ENCODE measurements at regions not wholly inside any gene's neighbourhood (a gene's known extent, or its start where the extent isn't known, plus 50 kb on each side); places are given as distances from the start of the nearest gene placed in this dataset.

DNA sequence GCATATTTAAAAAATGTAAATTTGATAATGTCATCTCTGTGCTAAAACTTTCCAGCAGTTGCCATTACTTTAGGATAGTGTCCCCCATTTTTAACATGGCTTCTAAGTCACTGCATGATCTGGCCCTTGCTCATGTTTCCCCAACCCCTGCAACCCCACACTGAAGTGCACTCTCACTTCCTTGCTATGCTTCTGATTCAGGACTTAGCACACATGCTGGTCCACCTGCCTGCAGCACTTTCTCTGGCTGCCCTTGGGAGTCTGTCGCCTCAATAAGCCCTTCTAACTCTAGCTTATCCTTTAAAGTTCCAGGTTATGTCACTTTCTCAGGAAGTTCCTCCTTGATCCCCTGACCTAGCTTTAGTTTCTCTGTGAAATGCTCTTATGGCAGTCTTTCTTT lies 241.0 kb downstream of the POSTN start:
- Histone ChIP-seq H3K4me1 (ENCODE audit: low read length) (no peaks in the 10 kb centered on the region), H3K9ac (ENCODE audit: low read length) (no peak overlapping the region), H3K27ac (ENCODE audit: low read length) (no peak overlapping the region), H3K9me2 (replicated peaks; ENCODE audit: insufficient read depth, low read length) (no peaks in the 10 kb centered on the region), H3K79me2 (ENCODE audit: low read length) (no peaks in the 10 kb centered on the region), H4K20me1 (ENCODE audit: insufficient read depth, low read length) (no peaks in the 10 kb centered on the region), H3F3A (ENCODE audit: insufficient read depth, low read length) (no peaks in the 10 kb centered on the region), H3K27me3 (replicated peaks; ENCODE audit: insufficient read depth, low read length) (no peaks in the 10 kb centered on the region), H2AFZ (ENCODE audit: low read length) (no peak overlapping the region), H3K4me2 (ENCODE audit: low read depth, low read length) (no peak overlapping the region), H3K9me3 (replicated peaks; ENCODE audit: insufficient read depth, low read length) (no peaks in the 10 kb centered on the region), H3K36me3 (replicated peaks; ENCODE audit: insufficient read depth, low read length) (no peaks in the 10 kb centered on the region), H3K4me3 (ENCODE audit: low read length) (no peak overlapping the region)
- DNase-seq, result no peak
- TF ChIP-seq EZH2 (optimal IDR thresholded peaks at IDR 0.05; ENCODE audit: low read depth, low read length) (no peak), EZH2phosphoT487 (IDR thresholded peaks at IDR 0.05; ENCODE audit: low read length) (no peak)
- TF ChIP-seq, protein P1, sequence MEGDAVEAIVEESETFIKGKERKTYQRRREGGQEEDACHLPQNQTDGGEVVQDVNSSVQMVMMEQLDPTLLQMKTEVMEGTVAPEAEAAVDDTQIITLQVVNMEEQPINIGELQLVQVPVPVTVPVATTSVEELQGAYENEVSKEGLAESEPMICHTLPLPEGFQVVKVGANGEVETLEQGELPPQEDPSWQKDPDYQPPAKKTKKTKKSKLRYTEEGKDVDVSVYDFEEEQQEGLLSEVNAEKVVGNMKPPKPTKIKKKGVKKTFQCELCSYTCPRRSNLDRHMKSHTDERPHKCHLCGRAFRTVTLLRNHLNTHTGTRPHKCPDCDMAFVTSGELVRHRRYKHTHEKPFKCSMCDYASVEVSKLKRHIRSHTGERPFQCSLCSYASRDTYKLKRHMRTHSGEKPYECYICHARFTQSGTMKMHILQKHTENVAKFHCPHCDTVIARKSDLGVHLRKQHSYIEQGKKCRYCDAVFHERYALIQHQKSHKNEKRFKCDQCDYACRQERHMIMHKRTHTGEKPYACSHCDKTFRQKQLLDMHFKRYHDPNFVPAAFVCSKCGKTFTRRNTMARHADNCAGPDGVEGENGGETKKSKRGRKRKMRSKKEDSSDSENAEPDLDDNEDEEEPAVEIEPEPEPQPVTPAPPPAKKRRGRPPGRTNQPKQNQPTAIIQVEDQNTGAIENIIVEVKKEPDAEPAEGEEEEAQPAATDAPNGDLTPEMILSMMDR (IDR thresholded peaks at IDR 0.05; ENCODE audit: low read length), result no peak

DNA sequence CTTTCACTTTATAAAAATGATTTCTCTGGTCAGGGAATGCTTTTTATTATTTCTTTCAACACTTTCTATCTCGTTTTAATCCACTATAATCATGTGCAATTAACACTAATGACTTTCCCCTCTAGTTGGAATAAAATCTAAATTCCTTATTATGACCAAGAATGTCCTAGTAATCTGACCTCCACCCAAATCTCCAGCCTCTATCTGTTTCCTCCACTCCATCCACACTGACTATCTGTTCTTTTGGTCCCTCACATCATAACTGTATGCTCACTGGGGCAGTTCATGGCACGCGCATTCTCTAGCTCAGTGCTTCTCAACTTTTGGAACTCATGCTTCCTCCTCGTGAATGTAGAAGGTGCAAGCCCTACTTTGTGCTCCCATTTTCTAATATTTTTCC lies 244.7 kb downstream of the POSTN start:
- no peaks in the 10 kb centered on the region for H3K4me1 ChIP-seq (ENCODE audit: low read length)
- H3K4me2 ChIP-seq (ENCODE audit: low read depth, low read length), result no peak overlapping the region
- no peak overlapping the region for H3K4me3 ChIP-seq (ENCODE audit: low read length)
- H3K36me3 ChIP-seq (replicated peaks; ENCODE audit: insufficient read depth, low read length), result no peaks in the 10 kb centered on the region
- H2AFZ ChIP-seq (ENCODE audit: low read length), result no peak overlapping the region
- no peaks in the 10 kb centered on the region for H3K27me3 ChIP-seq (replicated peaks; ENCODE audit: insufficient read depth, low read length)
- H3K27ac ChIP-seq (ENCODE audit: low read length), result no peak overlapping the region
- TF ChIP-seq EZH2phosphoT487 (IDR thresholded peaks at IDR 0.05; ENCODE audit: low read length) (no peak), EZH2 (optimal IDR thresholded peaks at IDR 0.05; ENCODE audit: low read depth, low read length) (no peak)
- TF ChIP-seq, protein P1 (IDR thresholded peaks at IDR 0.05; ENCODE audit: low read length), result no peak
- H4K20me1 ChIP-seq (ENCODE audit: insufficient read depth, low read length), result no peaks in the 10 kb centered on the region
- H3K9ac ChIP-seq (ENCODE audit: low read length), result no peak overlapping the region
- no peaks in the 10 kb centered on the region for H3K9me3 ChIP-seq (replicated peaks; ENCODE audit: insufficient read depth, low read length)
- H3K9me2 ChIP-seq (replicated peaks; ENCODE audit: insufficient read depth, low read length), result no peaks in the 10 kb centered on the region
- no peaks in the 10 kb centered on the region for H3F3A ChIP-seq (ENCODE audit: insufficient read depth, low read length)
- no peak for DNase-seq
- no peaks in the 10 kb centered on the region for H3K79me2 ChIP-seq (ENCODE audit: low read length)

DNA sequence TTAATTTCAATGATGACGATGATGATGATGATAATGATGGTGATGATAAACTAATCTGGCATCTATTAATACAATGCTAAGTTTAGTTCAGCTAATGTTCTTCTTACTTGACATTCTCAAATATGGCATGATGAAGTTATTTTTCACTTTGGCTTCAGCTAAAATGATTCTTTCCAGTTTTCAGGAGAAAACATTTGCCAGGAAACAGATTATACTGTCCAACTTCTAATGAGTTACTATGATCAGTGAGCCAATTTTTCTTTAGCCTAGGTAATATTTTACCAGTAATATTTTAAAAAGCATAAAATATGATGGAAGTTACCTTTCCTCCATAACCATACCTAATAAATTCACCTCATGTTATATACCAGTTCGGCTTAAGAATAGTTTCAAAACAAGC lies 245.7 kb upstream of the CSNK1A1L start:
- no peaks in the 10 kb centered on the region for H3K9me2 ChIP-seq (replicated peaks; ENCODE audit: insufficient read depth, low read length)
- no peaks in the 10 kb centered on the region for H3K36me3 ChIP-seq (replicated peaks; ENCODE audit: insufficient read depth, low read length)
- no peak overlapping the region for H3K4me2 ChIP-seq (ENCODE audit: low read depth, low read length)
- DNase-seq, result no peak
- TF ChIP-seq EZH2 (optimal IDR thresholded peaks at IDR 0.05; ENCODE audit: low read depth, low read length) (no peak), EZH2phosphoT487 (IDR thresholded peaks at IDR 0.05; ENCODE audit: low read length) (no peak)
- TF ChIP-seq, protein P1 (IDR thresholded peaks at IDR 0.05; ENCODE audit: low read length), result no peak
- H3K4me1 ChIP-seq (ENCODE audit: low read length), result no peaks in the 10 kb centered on the region
- H3K27ac ChIP-seq (ENCODE audit: low read length), result no peak overlapping the region
- H3K9ac ChIP-seq (ENCODE audit: low read length), result no peak overlapping the region
- no peak overlapping the region for H2AFZ ChIP-seq (ENCODE audit: low read length)
- H3K4me3 ChIP-seq (ENCODE audit: low read length), result no peak overlapping the region
- no peaks in the 10 kb centered on the region for H4K20me1 ChIP-seq (ENCODE audit: insufficient read depth, low read length)
- H3F3A ChIP-seq (ENCODE audit: insufficient read depth, low read length), result no peaks in the 10 kb centered on the region
- H3K9me3 ChIP-seq (replicated peaks; ENCODE audit: insufficient read depth, low read length), result no peaks in the 10 kb centered on the region
- H3K27me3 ChIP-seq (replicated peaks; ENCODE audit: insufficient read depth, low read length), result no peaks in the 10 kb centered on the region
- no peaks in the 10 kb centered on the region for H3K79me2 ChIP-seq (ENCODE audit: low read length)
